Endothelial cell of umbilical vein (primary cell): ENCODE measurements at regions not wholly inside any gene's neighbourhood (a gene's known extent, or its start where the extent isn't known, plus 50 kb on each side); places are given as distances from the start of the nearest gene placed in this dataset.

ENCODE experiments used
- BruUV-seq: library from RNA; stranded (reverse); fragments of 400-500 nt; replicated peaks from 2 replicates; lab custom pipeline; 2021; lab: Mats Ljungman, UMichigan
- CTCF ChIA-PET: fragments of 300-600, 350-600 bp; sonication (Branson Sonifier 250); formaldehyde crosslinking; loops from one replicate; lab custom pipeline; 2021; ENCODE audit warnings: antibody characterized with exemption, inconsistent platforms; lab: Charles Lee
- POLR2A ChIA-PET: fragments of 300-600, 350-600 bp; sonication (Branson Sonifier 250); formaldehyde crosslinking; loops from one replicate; lab custom pipeline; 2021; ENCODE audit warnings: antibody characterized with exemption, inconsistent platforms; lab: Charles Lee
- DNase-seq: peaks from one replicate; pipeline ENCODE4 v3.0.0-alpha.2; 2011; ENCODE audit warnings: low read depth, low spot score
- FAIRE-seq: peaks from 2 replicates; lab custom pipeline; 2011; peaks lifted over from hg19 to GRCh38; lab: Jason Lieb, UNC
- H2AFZ ChIP-seq: 2 replicates; pipeline ENCODE4 v1.6.0; 2012; ENCODE audit warnings: low read depth, low read length, control low read depth, inconsistent platforms
- H3K27ac ChIP-seq: 2 replicates; pipeline ENCODE4 v1.5.1; 2011; ENCODE audit warnings: low read depth, mild to moderate bottlenecking, control low read depth, low read length, moderate library complexity; ENCODE audit not compliant: insufficient read depth
- H3K27me3 ChIP-seq, 2 experiments: 2 replicates each; pipeline versions ENCODE4 v1.6.0 to v1.6.1; 2011; ENCODE audit warnings: low read length in 2 of 2, mixed read lengths in 1 of 2; ENCODE audit not compliant: control insufficient read depth in 2 of 2, insufficient read depth in 2 of 2
- H3K36me3 ChIP-seq, 2 experiments: 2 replicates in 1 of 2; 3 replicates in 1 of 2; pipeline ENCODE4 v1.5.1; 2011; ENCODE audit warnings: low read length in 2 of 2, mild to moderate bottlenecking in 1 of 2, moderate library complexity in 1 of 2; ENCODE audit not compliant: control insufficient read depth in 2 of 2, insufficient read depth in 2 of 2; ENCODE audit errors: extremely low read depth in 1 of 2
- H3K4me1 ChIP-seq: 3 replicates; pipeline ENCODE4 v1.5.1; 2011; ENCODE audit warnings: mild to moderate bottlenecking, low read length; ENCODE audit not compliant: control insufficient read depth, insufficient read depth; ENCODE audit errors: extremely low read depth
- H3K4me2 ChIP-seq: 2 replicates; pipeline ENCODE4 v1.6.1; 2011; ENCODE audit warnings: low read length, control low read depth, mixed read lengths; ENCODE audit not compliant: insufficient read depth
- H3K4me3 ChIP-seq, 3 experiments: fragments of 200-600 bp in 1 of 3; sonication (generic), shearing (Covaris generic) in 1 of 3; replicated peaks in 1 of 3; 2 replicates each; pipeline ENCODE4 v1.5.1; 2011 to 2016; ENCODE audit warnings: control low read depth in 3 of 3, low read length in 3 of 3, mild to moderate bottlenecking in 2 of 3, inconsistent platforms in 1 of 3, low read depth in 1 of 3, moderate library complexity in 1 of 3; ENCODE audit not compliant: insufficient read depth in 1 of 3
- H3K79me2 ChIP-seq: 2 replicates; pipeline ENCODE4 v1.6.0; 2012; ENCODE audit warnings: low read length, inconsistent platforms; ENCODE audit not compliant: control insufficient read depth, insufficient read depth
- H3K9ac ChIP-seq: replicated peaks from 2 replicates; pipeline ENCODE3; 2011; ENCODE audit warnings: low read length, control low read depth; ENCODE audit not compliant: insufficient read depth; ENCODE audit errors: extremely low read depth
- H3K9me1 ChIP-seq: replicated peaks from 3 replicates; pipeline ENCODE4 v1.6.0; 2011; ENCODE audit warnings: mild to moderate bottlenecking, low read length; ENCODE audit not compliant: control insufficient read depth, insufficient read depth; ENCODE audit errors: extremely low read depth
- H3K9me3 ChIP-seq: replicated peaks from 2 replicates; pipeline ENCODE4 v1.5.1; 2012; ENCODE audit warnings: low read length, inconsistent platforms; ENCODE audit not compliant: control insufficient read depth, insufficient read depth
- H4K20me1 ChIP-seq: replicated peaks from 2 replicates; pipeline ENCODE3; 2011; ENCODE audit warnings: mild to moderate bottlenecking, low read length; ENCODE audit not compliant: control insufficient read depth, insufficient read depth; ENCODE audit errors: extremely low read depth
- CTCF ChIP-seq, 2 donors: IDR thresholded peaks; 1 replicate in 1 of 2; 2 replicates in 1 of 2; pipeline ENCODE4 v1.5.1; 2011; ENCODE audit warnings: low read length in 2 of 2, mild to moderate bottlenecking in 2 of 2, moderate library complexity in 2 of 2, control low read depth in 1 of 2, inconsistent platforms in 1 of 2, low read depth in 1 of 2; ENCODE audit not compliant: insufficient read depth in 1 of 2; ENCODE audit errors: extremely low read depth in 1 of 2
- EZH2 ChIP-seq: IDR thresholded peaks from 2 replicates; pipeline ENCODE4 v1.6.1; 2012; ENCODE audit warnings: borderline replicate concordance, low read depth, mild to moderate bottlenecking, moderate library complexity, low read length, inconsistent platforms; ENCODE audit not compliant: severe bottlenecking
- FOS ChIP-seq: IDR thresholded peaks from 2 replicates; pipeline ENCODE4 v1.6.1; 2011; ENCODE audit warnings: mild to moderate bottlenecking, low read length, moderate library complexity, borderline replicate concordance; ENCODE audit not compliant: insufficient read depth
- GATA2 ChIP-seq: IDR thresholded peaks from 2 replicates; pipeline ENCODE4 v1.7.0; 2011; ENCODE audit warnings: low read depth, mild to moderate bottlenecking, moderate library complexity, mixed read lengths, low read length; ENCODE audit not compliant: insufficient read length, insufficient read depth
- JUN ChIP-seq: IDR thresholded peaks from 2 replicates; pipeline ENCODE4 v1.6.1; 2011; ENCODE audit warnings: borderline replicate concordance, low read depth; ENCODE audit not compliant: insufficient read length, insufficient read depth
- MYC ChIP-seq: IDR thresholded peaks from one replicate; pipeline ENCODE4 v1.6.1; 2011; ENCODE audit warnings: mild to moderate bottlenecking, low read depth, low read length
- POLR2A ChIP-seq: IDR thresholded peaks from 2 replicates; pipeline ENCODE4 v1.6.1; 2012; ENCODE audit warnings: low read depth, mild to moderate bottlenecking, control low read depth, low read length
- POLR2AphosphoS5 ChIP-seq: IDR thresholded peaks from 2 replicates; pipeline ENCODE4 v1.6.1; 2012; ENCODE audit warnings: low read depth, mild to moderate bottlenecking, control low read depth, low read length, moderate library complexity; ENCODE audit not compliant: insufficient read depth
- dilution Hi-C: fragments of 300-500 bp; cut with MboI; formaldehyde crosslinking; loops from one replicate; pipeline ENCODE4 v1.15.0; 2019; ENCODE audit warnings: low sequenced_read_pairs; ENCODE audit not compliant: extremely low pct_ligation_motif_present
- intact Hi-C: fragments of 100-400 bp; cut with micrococcal nuclease; formaldehyde crosslinking; loops from one replicate; pipeline ENCODE4 v1.10.0; 2022
- TF ChIP-seq, protein P1 (sequence below): IDR thresholded peaks from 2 replicates; pipeline ENCODE4 v1.6.1; 2011; ENCODE audit not compliant: insufficient read depth, insufficient read length

DNA sequence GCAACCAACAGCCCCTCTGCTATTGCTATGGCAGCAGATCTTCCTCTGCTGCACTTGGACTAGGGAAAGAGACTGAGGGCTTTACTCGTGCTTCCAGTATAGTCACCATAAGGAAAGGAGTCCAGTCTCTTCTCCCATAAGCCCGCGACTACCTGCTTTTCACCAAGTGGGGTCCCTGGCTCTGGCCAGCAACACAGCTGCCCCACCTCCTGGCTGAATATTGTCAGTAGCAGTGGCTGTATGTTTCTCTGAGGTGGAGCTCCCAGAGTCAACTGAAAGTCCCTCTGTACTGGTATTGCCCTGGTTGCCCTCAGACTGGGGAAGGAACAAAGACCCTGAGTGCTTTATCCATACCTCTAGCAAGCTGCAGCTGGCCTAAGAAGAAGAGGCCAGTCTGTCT is 719.6 kb downstream of the SQOR start:
- FAIRE-seq (no peak), DNase-seq (no peak)
- Histone ChIP-seq H3K36me3 (no peaks in the 10 kb centered on the region), H4K20me1 (no peaks in the 10 kb centered on the region), H3K9me3 (no peaks in the 10 kb centered on the region), H3K4me2 (no peak overlapping the region), H2AFZ (no peak overlapping the region), H3K27ac (no peak overlapping the region), H3K9me1 (no peaks in the 10 kb centered on the region), H3K4me1 (no peaks in the 10 kb centered on the region), H3K27me3 (peaks cover 0 to 3% of the 10 kb centered on the region in 2 experiments), H3K9ac (no peak overlapping the region), H3K4me3 (no peak overlapping the region), H3K79me2 (no peaks in the 10 kb centered on the region)
- intact Hi-C loops (no loop called here), dilution Hi-C loops (no loop called here)
- POLR2A ChIA-PET, result no interaction called here
- TF ChIP-seq FOS, result no peak
- TF ChIP-seq MYC, result no peak
- TF ChIP-seq EZH2, result no peak
- TF ChIP-seq, protein P1, sequence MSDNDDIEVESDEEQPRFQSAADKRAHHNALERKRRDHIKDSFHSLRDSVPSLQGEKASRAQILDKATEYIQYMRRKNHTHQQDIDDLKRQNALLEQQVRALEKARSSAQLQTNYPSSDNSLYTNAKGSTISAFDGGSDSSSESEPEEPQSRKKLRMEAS, result no peak
- TF ChIP-seq CTCF (IDR thresholded peaks at IDR 0.05; ENCODE audit: extremely low read depth in 1 of 2, insufficient read depth in 1 of 2, low read depth in 1 of 2, low read length in 2 of 2), result no peak
- no peak for TF ChIP-seq JUN
- TF ChIP-seq POLR2A, result no peak
- TF ChIP-seq POLR2AphosphoS5, result no peak
- no peak for TF ChIP-seq GATA2
- CTCF ChIA-PET, result no interaction called here
- no TSS peak for BruUV-seq
